ENCODE measurements at regions not wholly inside any gene's neighbourhood (a gene's known extent, or its start where the extent isn't known, plus 50 kb on each side); places are given as distances from the start of the nearest gene placed in this dataset.

- TF ChIP-seq, protein P1, sequence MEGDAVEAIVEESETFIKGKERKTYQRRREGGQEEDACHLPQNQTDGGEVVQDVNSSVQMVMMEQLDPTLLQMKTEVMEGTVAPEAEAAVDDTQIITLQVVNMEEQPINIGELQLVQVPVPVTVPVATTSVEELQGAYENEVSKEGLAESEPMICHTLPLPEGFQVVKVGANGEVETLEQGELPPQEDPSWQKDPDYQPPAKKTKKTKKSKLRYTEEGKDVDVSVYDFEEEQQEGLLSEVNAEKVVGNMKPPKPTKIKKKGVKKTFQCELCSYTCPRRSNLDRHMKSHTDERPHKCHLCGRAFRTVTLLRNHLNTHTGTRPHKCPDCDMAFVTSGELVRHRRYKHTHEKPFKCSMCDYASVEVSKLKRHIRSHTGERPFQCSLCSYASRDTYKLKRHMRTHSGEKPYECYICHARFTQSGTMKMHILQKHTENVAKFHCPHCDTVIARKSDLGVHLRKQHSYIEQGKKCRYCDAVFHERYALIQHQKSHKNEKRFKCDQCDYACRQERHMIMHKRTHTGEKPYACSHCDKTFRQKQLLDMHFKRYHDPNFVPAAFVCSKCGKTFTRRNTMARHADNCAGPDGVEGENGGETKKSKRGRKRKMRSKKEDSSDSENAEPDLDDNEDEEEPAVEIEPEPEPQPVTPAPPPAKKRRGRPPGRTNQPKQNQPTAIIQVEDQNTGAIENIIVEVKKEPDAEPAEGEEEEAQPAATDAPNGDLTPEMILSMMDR (IDR thresholded peaks at IDR 0.05 in 8 of 11, conservative IDR thresholded peaks at IDR 0.05 in 3 of 11) = no peak
- TF ChIP-seq POLR2AphosphoS5 (IDR thresholded peaks at IDR 0.05) = no peak
Measured at GRCh38 chr1:48054232-48054631, 57.0 kb upstream of the TRABD2B start.
